Neural progenitor cell (in vitro differentiated cells): ENCODE measurements at regions not wholly inside any gene's neighbourhood (a gene's known extent, or its start where the extent isn't known, plus 50 kb on each side); places are given as distances from the start of the nearest gene placed in this dataset.

Experiments
- DNase-seq: peaks from one replicate; pipeline ENCODE4 v3.0.0-alpha.2; 2016; ENCODE audit warnings: low spot score
- H2AFZ ChIP-seq: fragments of 200-600 bp; sonication (generic); replicated peaks from 2 replicates; pipeline ENCODE4 v1.6.1; 2016; ENCODE audit warnings: antibody characterized with exemption
- H3F3A ChIP-seq: fragments of 200-600 bp; sonication (generic); 2 replicates; pipeline ENCODE4 v1.6.1; 2016; ENCODE audit warnings: antibody characterized with exemption, low read depth
- H3K27ac ChIP-seq: fragments of 200-600 bp; sonication (generic); 2 replicates; pipeline ENCODE4 v1.5.1; 2016; ENCODE audit warnings: mild to moderate bottlenecking
- H3K27me3 ChIP-seq: fragments of 200-600 bp; sonication (generic); 2 replicates; pipeline ENCODE4 v1.6.1; 2016; ENCODE audit warnings: mild to moderate bottlenecking, moderate library complexity
- H3K36me3 ChIP-seq: fragments of 200-600 bp; sonication (generic); 2 replicates; pipeline ENCODE4 v1.5.1; 2016
- H3K4me1 ChIP-seq: fragments of 200-600 bp; sonication (generic); 2 replicates; pipeline ENCODE4 v1.6.1; 2016; ENCODE audit warnings: mixed run types
- H3K4me2 ChIP-seq: fragments of 200-600 bp; sonication (generic); 2 replicates; pipeline ENCODE4 v1.6.1; 2016
- H3K4me3 ChIP-seq: fragments of 200-600 bp; sonication (generic); 2 replicates; pipeline ENCODE4 v1.5.1; 2016
- H3K79me2 ChIP-seq: fragments of 200-600 bp; sonication (generic); 2 replicates; pipeline ENCODE4 v1.6.1; 2016; ENCODE audit warnings: low read depth
- H3K9ac ChIP-seq: fragments of 200-600 bp; sonication (generic); 2 replicates; pipeline ENCODE4 v1.6.1; 2016
- H3K9me3 ChIP-seq: fragments of 200-600 bp; sonication (generic); 2 replicates; pipeline ENCODE4 v1.5.1; 2016; ENCODE audit warnings: low read depth
- H4K20me1 ChIP-seq: fragments of 200-600 bp; sonication (generic); 2 replicates; pipeline ENCODE4 v1.6.1; 2016; ENCODE audit warnings: low read depth
- H3K27ac Mint-ChIP-seq: 3 replicates; pipeline ENCODE4 v1.8.0; 2021; ENCODE audit warnings: mixed read lengths
- H3K27me3 Mint-ChIP-seq: 2 replicates; pipeline ENCODE4 v1.8.0; 2022; ENCODE audit warnings: low read depth, mild to moderate bottlenecking, inconsistent platforms, moderate library complexity, mixed read lengths; ENCODE audit not compliant: insufficient read depth
- H3K36me3 Mint-ChIP-seq: 3 replicates; pipeline ENCODE4 v1.8.0; 2021; ENCODE audit warnings: mixed read lengths
- H3K4me1 Mint-ChIP-seq: 3 replicates; pipeline ENCODE4 v1.8.0; 2021; ENCODE audit warnings: mixed read lengths
- H3K4me3 Mint-ChIP-seq: 3 replicates; pipeline ENCODE4 v1.8.0; 2021; ENCODE audit warnings: mild to moderate bottlenecking, moderate library complexity, mixed read lengths
- H3K9me3 Mint-ChIP-seq: 3 replicates; pipeline ENCODE4 v1.8.0; 2020; ENCODE audit warnings: mixed read lengths
- CTCF ChIP-seq: fragments of 200-600 bp; sonication (generic); IDR thresholded peaks from 2 replicates; pipeline ENCODE4 v1.5.1; 2017; ENCODE audit warnings: antibody characterized with exemption, mild to moderate bottlenecking
- EZH2 ChIP-seq: fragments of 200-600 bp; sonication (generic); IDR thresholded peaks from 2 replicates; pipeline ENCODE4 v1.6.1; 2017; ENCODE audit warnings: antibody characterized with exemption, mild to moderate bottlenecking, moderate library complexity
- EZH2phosphoT487 ChIP-seq: fragments of 200-600 bp; sonication (generic); IDR thresholded peaks from 2 replicates; pipeline ENCODE4 v1.6.1; 2017; ENCODE audit warnings: antibody characterized with exemption

DNA sequence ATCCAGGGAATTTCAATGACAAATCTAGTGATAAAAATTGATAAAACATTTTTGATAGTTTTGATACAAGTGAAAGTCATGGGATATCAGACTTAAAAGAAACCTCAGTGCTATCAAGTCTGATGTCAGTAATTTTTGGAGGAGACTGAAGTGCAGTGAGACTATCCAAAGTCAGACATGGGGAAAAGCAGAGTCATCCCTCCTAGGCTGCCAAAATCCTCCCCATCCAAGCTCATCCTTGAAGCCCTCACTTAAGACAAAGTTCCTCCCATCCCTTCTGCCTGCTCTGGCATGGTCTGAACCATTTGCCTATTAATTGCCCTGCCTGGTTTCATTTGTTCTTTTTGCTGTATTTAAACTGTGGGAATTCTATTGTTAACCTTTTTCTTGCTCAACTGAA lies 456.9 kb upstream of the UBE2E2 start:
- Histone ChIP-seq H3K9ac (no peak overlapping the region), H2AFZ (no peak overlapping the region), H3K9me3 (no peaks in the 10 kb centered on the region), H3K79me2 (no peaks in the 10 kb centered on the region), H3K27ac (no peak overlapping the region), H3K4me1 (peaks cover 12% of the 10 kb centered on the region), H3K27me3 (no peaks in the 10 kb centered on the region), H3K4me3 (no peak overlapping the region), H4K20me1 (no peaks in the 10 kb centered on the region), H3K36me3 (no peaks in the 10 kb centered on the region), H3F3A (no peaks in the 10 kb centered on the region), H3K4me2 (peak overlapping the region; percentile 8)
- DNase-seq, result peak; percentile 41
- H3K9me3 Mint-ChIP-seq, result peaks cover 22% of the 10 kb centered on the region
- H3K4me3 Mint-ChIP-seq, result no peak overlapping the region
- peaks cover 8% of the 10 kb centered on the region for H3K27me3 Mint-ChIP-seq
- no peaks in the 10 kb centered on the region for H3K36me3 Mint-ChIP-seq
- peak overlapping the region; percentile 20 for H3K27ac Mint-ChIP-seq
- TF ChIP-seq EZH2, result no peak
- no peak for TF ChIP-seq EZH2phosphoT487
- TF ChIP-seq CTCF, result no peak
- H3K4me1 Mint-ChIP-seq, result peaks cover 31% of the 10 kb centered on the region

- peaks cover 10% of the 10 kb centered on the region for H3K27me3 Mint-ChIP-seq
- H3K4me1 ChIP-seq, result peaks cover 12% of the 10 kb centered on the region
- no peaks in the 10 kb centered on the region for H3K36me3 ChIP-seq
- no peaks in the 10 kb centered on the region for H3K79me2 ChIP-seq
- H3K27ac ChIP-seq, result no peak overlapping the region
- TF ChIP-seq EZH2 (no peak), EZH2phosphoT487 (no peak), CTCF (no peak)
- H2AFZ ChIP-seq, result no peak overlapping the region
- no peaks in the 10 kb centered on the region for H3K36me3 Mint-ChIP-seq
- peaks cover 31% of the 10 kb centered on the region for H3K4me1 Mint-ChIP-seq
- no peak for DNase-seq
- H3K27me3 ChIP-seq, result no peaks in the 10 kb centered on the region
- H3K4me3 Mint-ChIP-seq, result peak overlapping the region; percentile 4
- peak overlapping the region; percentile 30 for H3K27ac Mint-ChIP-seq
- no peaks in the 10 kb centered on the region for H3K9me3 ChIP-seq
- no peak overlapping the region for H3K4me2 ChIP-seq
- H3F3A ChIP-seq, result no peaks in the 10 kb centered on the region
- H3K9me3 Mint-ChIP-seq, result peaks cover 22% of the 10 kb centered on the region
- no peak overlapping the region for H3K9ac ChIP-seq
- H3K4me3 ChIP-seq, result no peak overlapping the region
- no peaks in the 10 kb centered on the region for H4K20me1 ChIP-seq
Measured at GRCh38 chr3:22748453-22749045, 454.6 kb upstream of the UBE2E2 start.

- Histone ChIP-seq H3K27me3 (no peaks in the 10 kb centered on the region), H3K4me2 (no peak overlapping the region), H3K79me2 (no peaks in the 10 kb centered on the region), H3K9ac (no peak overlapping the region), H2AFZ (no peak overlapping the region), H3K4me3 (no peak overlapping the region), H3K27ac (no peak overlapping the region), H3F3A (no peaks in the 10 kb centered on the region), H3K4me1 (no peaks in the 10 kb centered on the region), H4K20me1 (no peaks in the 10 kb centered on the region), H3K36me3 (no peaks in the 10 kb centered on the region), H3K9me3 (no peaks in the 10 kb centered on the region)
- H3K9me3 Mint-ChIP-seq, result peaks cover 25% of the 10 kb centered on the region
- peaks cover 3% of the 10 kb centered on the region for H3K36me3 Mint-ChIP-seq
- H3K27ac Mint-ChIP-seq, result no peak overlapping the region
- no peak for DNase-seq
- no peak overlapping the region for H3K4me3 Mint-ChIP-seq
- TF ChIP-seq EZH2phosphoT487, result no peak
- no peak for TF ChIP-seq EZH2
- TF ChIP-seq CTCF, result no peak
- peaks cover 10% of the 10 kb centered on the region for H3K4me1 Mint-ChIP-seq
- H3K27me3 Mint-ChIP-seq, result peaks cover 3% of the 10 kb centered on the region
Measured at GRCh38 chr3:22759636-22760310, 443.4 kb upstream of the UBE2E2 start.
